Upper lobe of left lung (tissue), 6 donors: ENCODE measurements at regions not wholly inside any gene's neighbourhood (a gene's known extent, or its start where the extent isn't known, plus 50 kb on each side); places are given as distances from the start of the nearest gene placed in this dataset.

Source experiments
- ATAC-seq, 2 donors: fragments of 200-7000 bp; cut with Tn5 transposase; one replicate each; pipeline ENCODE4 v1.9.1; 2022; ENCODE audit warnings: mild to moderate bottlenecking in 2 of 2, moderate library complexity in 2 of 2; ENCODE audit not compliant: low FRiP score in 2 of 2
- DNase-seq, 2 donors: peaks; one replicate each; pipeline ENCODE4 v3.0.0-alpha.2; 2019 to 2020
- H3K27ac ChIP-seq, 4 donors: fragments of 200-600 bp; sonication (generic); one replicate each; pipeline ENCODE4 v1.5.1; 2016 to 2019
- H3K27me3 ChIP-seq, 4 donors: fragments of 200-600 bp; sonication (generic); one replicate each; pipeline ENCODE4 v1.5.1; 2017 to 2019
- H3K36me3 ChIP-seq, 4 donors: fragments of 200-600 bp; sonication (generic); one replicate each; pipeline ENCODE4 v1.5.1; 2016 to 2019
- H3K4me1 ChIP-seq, 4 donors: fragments of 200-600 bp; sonication (generic); one replicate each; pipeline ENCODE4 v1.5.1; 2018 to 2019
- H3K4me3 ChIP-seq, 4 donors: fragments of 200-600 bp; sonication (generic); one replicate each; pipeline ENCODE4 v1.5.1; 2017 to 2019; ENCODE audit warnings: mild to moderate bottlenecking in 2 of 4, moderate library complexity in 1 of 4
- H3K9me3 ChIP-seq, 4 donors: fragments of 200-600 bp; sonication (generic); one replicate each; pipeline ENCODE4 v1.5.1; 2018 to 2019
- EP300 ChIP-seq, 4 donors: sonication (generic); formaldehyde crosslinking; IDR thresholded peaks; one replicate each; pipeline ENCODE4 v1.5.1; 2017; ENCODE audit warnings: antibody characterized with exemption in 4 of 4, control low read depth in 2 of 4
- POLR2A ChIP-seq, 4 donors: fragments of 450-650 bp; IDR thresholded peaks; one replicate each; pipeline ENCODE4 v1.5.1; 2016 to 2017; ENCODE audit warnings: antibody characterized with exemption in 4 of 4, mild to moderate bottlenecking in 2 of 4
- POLR2AphosphoS5 ChIP-seq, 2 donors: sonication (generic); formaldehyde crosslinking; IDR thresholded peaks; one replicate each; pipeline ENCODE4 v1.5.1; 2017; ENCODE audit warnings: antibody characterized with exemption in 2 of 2
- WGBS, 2 donors: methylation state at CpG; one replicate each; pipeline ENCODE4 v1.1.5; 2017 to 2018; 5-methylcytosine and 5-hydroxymethylcytosine counted together
- TF ChIP-seq, protein P1 (sequence below), 6 experiments: fragments of 450-650 bp in 4 of 6; fragments of 200-600 bp in 2 of 6; sonication (generic) in 2 of 6; IDR thresholded peaks; one replicate each; pipeline ENCODE4 v1.5.1; 2016 to 2019; ENCODE audit warnings: antibody characterized with exemption in 6 of 6
- donor health status: DM: no; HTN: no; CAD: no; lungs with moderate emphysema.
- donor health status: DM: no; HTN: yes; CAD: no; lungs with severe emphysema.

GRCh38 chr1:55323760-55324159 is 108.6 kb upstream of the USP24 start:
- H3K9me3 ChIP-seq: no peaks in the 10 kb centered on the region
- H3K4me1 ChIP-seq: peaks cover 0 to under 1% (median 0%) of the 10 kb centered on the region in 4 donors

GRCh38 chr1:55322842-55323241 is 107.7 kb upstream of the USP24 start:
- ATAC-seq (no peak), DNase-seq (no peak)
- 85 to 88% methylated on average over 1 of the region's 1 CpG for WGBS, 2 donors
- Histone ChIP-seq H3K36me3 (no peaks in the 10 kb centered on the region), H3K27ac (no peak overlapping the region), H3K27me3 (no peaks in the 10 kb centered on the region), H3K9me3 (no peaks in the 10 kb centered on the region), H3K4me3 (no peak overlapping the region), H3K4me1 (peaks cover 0 to 7% (median 5%) of the 10 kb centered on the region in 4 donors)
- TF ChIP-seq EP300 (IDR thresholded peaks at IDR 0.05) (no peak), POLR2A (IDR thresholded peaks at IDR 0.05) (no peak), POLR2AphosphoS5 (IDR thresholded peaks at IDR 0.05) (no peak)
- TF ChIP-seq, protein P1, sequence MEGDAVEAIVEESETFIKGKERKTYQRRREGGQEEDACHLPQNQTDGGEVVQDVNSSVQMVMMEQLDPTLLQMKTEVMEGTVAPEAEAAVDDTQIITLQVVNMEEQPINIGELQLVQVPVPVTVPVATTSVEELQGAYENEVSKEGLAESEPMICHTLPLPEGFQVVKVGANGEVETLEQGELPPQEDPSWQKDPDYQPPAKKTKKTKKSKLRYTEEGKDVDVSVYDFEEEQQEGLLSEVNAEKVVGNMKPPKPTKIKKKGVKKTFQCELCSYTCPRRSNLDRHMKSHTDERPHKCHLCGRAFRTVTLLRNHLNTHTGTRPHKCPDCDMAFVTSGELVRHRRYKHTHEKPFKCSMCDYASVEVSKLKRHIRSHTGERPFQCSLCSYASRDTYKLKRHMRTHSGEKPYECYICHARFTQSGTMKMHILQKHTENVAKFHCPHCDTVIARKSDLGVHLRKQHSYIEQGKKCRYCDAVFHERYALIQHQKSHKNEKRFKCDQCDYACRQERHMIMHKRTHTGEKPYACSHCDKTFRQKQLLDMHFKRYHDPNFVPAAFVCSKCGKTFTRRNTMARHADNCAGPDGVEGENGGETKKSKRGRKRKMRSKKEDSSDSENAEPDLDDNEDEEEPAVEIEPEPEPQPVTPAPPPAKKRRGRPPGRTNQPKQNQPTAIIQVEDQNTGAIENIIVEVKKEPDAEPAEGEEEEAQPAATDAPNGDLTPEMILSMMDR (IDR thresholded peaks at IDR 0.05): no peak

More at GRCh38 chr1:55323760-55324159, 108.6 kb upstream of the USP24 start:
- ATAC-seq: no peak
- TF ChIP-seq POLR2A (IDR thresholded peaks at IDR 0.05): no peak
- 77 to 94% methylated on average over 6 of the region's 6 CpGs for WGBS, 2 donors
- Histone ChIP-seq H3K27ac (no peak overlapping the region), H3K27me3 (no peaks in the 10 kb centered on the region), H3K36me3 (no peaks in the 10 kb centered on the region), H3K4me3 (no peak overlapping the region)
- no peak for DNase-seq

DNA sequence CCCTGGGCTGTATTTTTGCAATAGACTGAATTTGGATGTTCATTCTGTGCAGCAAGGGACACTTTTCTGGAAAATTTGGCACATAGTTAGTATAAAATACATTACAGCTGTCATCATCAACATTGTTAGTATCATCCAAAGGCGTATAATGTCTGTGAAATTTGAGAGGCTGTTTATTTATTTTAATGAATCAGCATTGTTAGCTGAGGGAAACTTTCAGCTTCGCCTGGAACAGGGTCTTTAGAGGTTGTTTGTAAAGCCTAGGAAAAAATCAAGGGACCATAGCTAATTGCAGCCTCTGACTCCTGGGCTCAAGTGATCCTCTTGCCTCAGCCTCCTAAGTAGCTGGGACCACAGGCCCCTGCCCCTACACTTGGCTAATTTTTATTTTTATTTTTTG is 106.8 kb upstream of the USP24 start:
- no peak for DNase-seq
- no peaks in the 10 kb centered on the region for H3K27me3 ChIP-seq
- H3K4me1 ChIP-seq: peaks cover 0 to 12% (median 7%) of the 10 kb centered on the region in 4 donors
- H3K36me3 ChIP-seq: no peaks in the 10 kb centered on the region
- no peak overlapping the region for H3K27ac ChIP-seq
- TF ChIP-seq POLR2A (IDR thresholded peaks at IDR 0.05) (no peak), POLR2AphosphoS5 (IDR thresholded peaks at IDR 0.05) (no peak), EP300 (IDR thresholded peaks at IDR 0.05) (no peak)
- TF ChIP-seq, protein P1 (IDR thresholded peaks at IDR 0.05): no peak
- H3K9me3 ChIP-seq: no peaks in the 10 kb centered on the region
- ATAC-seq: no peak
- no peak overlapping the region for H3K4me3 ChIP-seq
- 57 to 61% methylated on average over 2 of the region's 2 CpGs for WGBS, 2 donors

DNA sequence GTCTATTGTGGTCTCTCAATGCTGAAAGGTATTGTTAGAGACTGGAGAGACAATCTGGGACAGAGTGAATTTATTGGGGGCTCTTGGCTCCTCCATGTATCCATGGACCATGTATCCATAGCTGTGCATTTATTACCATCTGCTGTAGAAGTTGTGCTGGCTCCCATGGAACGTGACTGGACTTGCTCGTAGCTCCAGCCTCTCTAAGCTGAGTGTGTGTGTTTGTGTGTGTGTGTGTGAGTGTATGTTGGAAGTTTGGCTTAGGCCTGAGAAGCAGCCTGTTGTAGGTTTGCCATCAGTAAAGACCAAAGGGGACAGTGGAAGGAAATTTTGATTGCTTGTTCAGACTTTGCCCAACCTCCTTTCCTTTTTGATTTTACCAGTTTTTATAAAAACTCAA is 105.7 kb upstream of the USP24 start:
- Histone ChIP-seq H3K9me3 (no peaks in the 10 kb centered on the region), H3K27me3 (no peaks in the 10 kb centered on the region), H3K4me3 (no peak overlapping the region), H3K36me3 (no peaks in the 10 kb centered on the region), H3K27ac (no peak overlapping the region), H3K4me1 (peaks cover 0 to 15% (median 11%) of the 10 kb centered on the region in 4 donors)
- WGBS, 2 donors: 85 to 86% methylated on average over 2 of the region's 2 CpGs
- DNase-seq: no peak
- no peak for ATAC-seq
- TF ChIP-seq, protein P1 (IDR thresholded peaks at IDR 0.05): no peak
- no peak for TF ChIP-seq POLR2AphosphoS5 (IDR thresholded peaks at IDR 0.05)
- TF ChIP-seq POLR2A (IDR thresholded peaks at IDR 0.05): no peak
- TF ChIP-seq EP300 (IDR thresholded peaks at IDR 0.05): no peak

DNA sequence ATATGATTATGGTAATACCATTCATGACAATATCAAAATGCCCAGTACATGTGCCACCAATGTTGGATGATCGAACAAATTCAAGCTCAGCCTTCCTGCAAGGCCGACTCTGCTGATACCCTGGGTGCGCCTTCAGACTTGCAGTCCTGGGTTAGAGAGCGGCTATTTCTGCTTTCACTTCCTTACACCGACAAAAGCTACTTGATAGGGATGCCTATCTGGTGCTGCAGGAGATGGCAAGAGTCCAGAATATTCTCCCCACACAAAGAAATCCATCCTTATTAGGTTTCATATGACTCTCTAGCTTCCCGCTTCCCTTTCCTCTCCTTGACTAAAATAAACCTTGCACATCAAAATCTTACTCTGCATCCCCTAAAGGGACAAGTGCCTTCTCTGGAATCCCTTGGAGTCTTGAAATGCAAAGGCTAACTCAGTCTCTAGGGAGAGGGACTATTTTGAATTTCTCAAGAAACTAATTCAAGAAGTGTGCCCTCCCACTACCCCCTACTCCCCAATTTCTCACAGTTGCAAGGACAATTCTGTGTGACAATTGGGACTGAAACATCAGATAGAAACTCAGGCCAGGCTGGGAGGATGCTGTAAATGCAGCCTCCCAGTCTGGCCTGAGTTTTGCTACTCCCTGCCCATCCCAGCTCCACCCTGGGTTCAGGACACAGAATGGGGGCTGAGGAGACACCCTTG is 103.1 kb upstream of the USP24 start:
- Histone ChIP-seq H3K4me1 (peaks cover 0 to 15% (median 11%) of the 10 kb centered on the region in 4 donors), H3K9me3 (no peaks in the 10 kb centered on the region), H3K27me3 (no peaks in the 10 kb centered on the region), H3K4me3 (no peak overlapping the region), H3K36me3 (no peaks in the 10 kb centered on the region), H3K27ac (no peak overlapping the region)
- DNase-seq: no peak
- ATAC-seq: no peak
- WGBS, 2 donors: 59 to 65% methylated on average over 6 of the region's 6 CpGs
- TF ChIP-seq POLR2A (IDR thresholded peaks at IDR 0.05) (no peak), EP300 (IDR thresholded peaks at IDR 0.05) (no peak), POLR2AphosphoS5 (IDR thresholded peaks at IDR 0.05) (no peak)
- TF ChIP-seq, protein P1 (IDR thresholded peaks at IDR 0.05): no peak
